Fibroblast of the aortic adventitia (primary cell): ENCODE measurements at regions not wholly inside any gene's neighbourhood (a gene's known extent, or its start where the extent isn't known, plus 50 kb on each side); places are given as distances from the start of the nearest gene placed in this dataset.
"Not testable (repeated sequence)": the region's sequence is repeated elsewhere in the genome, so short reads cannot be mapped to it uniquely, and the experiment has no call there.

ENCODE experiments used
- DNase-seq: peaks from one replicate; pipeline ENCODE4 v3.0.0-alpha.2; 2010; ENCODE audit warnings: low read depth
- H3K4me3 ChIP-seq: 2 replicates; pipeline ENCODE4 v1.5.1; 2011; ENCODE audit warnings: low read depth, mild to moderate bottlenecking, control low read depth, low read length, moderate library complexity
- TF ChIP-seq, protein P1 (sequence below): IDR thresholded peaks from 2 replicates; pipeline ENCODE4 v1.5.1; 2011; ENCODE audit warnings: mild to moderate bottlenecking, low read length, control low read depth, inconsistent platforms; ENCODE audit not compliant: insufficient read depth

DNA sequence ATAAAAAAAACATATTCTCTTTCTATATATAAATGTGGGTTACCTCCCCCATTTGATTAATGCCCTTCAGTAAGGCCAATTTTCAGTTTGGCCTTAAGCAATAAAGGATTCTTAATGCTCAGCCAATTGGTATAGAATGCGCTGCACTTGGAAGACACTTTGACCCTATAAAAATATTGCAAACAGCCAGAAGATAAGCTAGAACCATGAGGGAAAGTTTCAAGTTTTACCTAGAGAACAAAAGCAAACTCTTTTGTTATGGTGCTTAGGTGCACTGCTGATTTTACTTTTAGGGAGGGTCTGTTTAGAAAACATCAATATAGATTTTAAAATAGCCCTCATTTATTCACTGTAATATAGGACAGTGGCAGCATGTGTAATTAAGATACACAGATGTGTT, 251.6 kb upstream of the SLC16A7 start:
- no peak for DNase-seq
- H3K4me3 ChIP-seq: no peak overlapping the region
- TF ChIP-seq, protein P1, sequence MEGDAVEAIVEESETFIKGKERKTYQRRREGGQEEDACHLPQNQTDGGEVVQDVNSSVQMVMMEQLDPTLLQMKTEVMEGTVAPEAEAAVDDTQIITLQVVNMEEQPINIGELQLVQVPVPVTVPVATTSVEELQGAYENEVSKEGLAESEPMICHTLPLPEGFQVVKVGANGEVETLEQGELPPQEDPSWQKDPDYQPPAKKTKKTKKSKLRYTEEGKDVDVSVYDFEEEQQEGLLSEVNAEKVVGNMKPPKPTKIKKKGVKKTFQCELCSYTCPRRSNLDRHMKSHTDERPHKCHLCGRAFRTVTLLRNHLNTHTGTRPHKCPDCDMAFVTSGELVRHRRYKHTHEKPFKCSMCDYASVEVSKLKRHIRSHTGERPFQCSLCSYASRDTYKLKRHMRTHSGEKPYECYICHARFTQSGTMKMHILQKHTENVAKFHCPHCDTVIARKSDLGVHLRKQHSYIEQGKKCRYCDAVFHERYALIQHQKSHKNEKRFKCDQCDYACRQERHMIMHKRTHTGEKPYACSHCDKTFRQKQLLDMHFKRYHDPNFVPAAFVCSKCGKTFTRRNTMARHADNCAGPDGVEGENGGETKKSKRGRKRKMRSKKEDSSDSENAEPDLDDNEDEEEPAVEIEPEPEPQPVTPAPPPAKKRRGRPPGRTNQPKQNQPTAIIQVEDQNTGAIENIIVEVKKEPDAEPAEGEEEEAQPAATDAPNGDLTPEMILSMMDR: no peak

DNA sequence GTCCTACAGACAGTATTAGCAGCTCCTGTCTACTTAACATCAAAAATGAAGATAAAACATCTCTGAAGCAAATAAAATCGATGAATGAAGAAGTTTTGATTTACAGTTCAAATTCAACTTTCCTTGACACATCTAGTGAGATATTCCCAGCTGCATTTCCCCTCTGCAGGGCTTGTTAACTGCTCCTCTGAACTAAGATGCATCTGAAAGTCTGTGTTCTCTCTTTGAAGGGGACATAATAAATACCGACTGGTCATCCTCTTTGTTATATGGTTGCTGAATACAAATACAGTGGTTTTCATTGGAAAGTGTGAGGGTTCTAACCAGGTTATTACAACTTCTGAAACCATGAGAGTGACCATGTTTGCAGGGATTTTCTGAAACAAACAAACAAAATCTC, 266.4 kb upstream of the SLC16A7 start:
- no peak for DNase-seq
- no peak overlapping the region for H3K4me3 ChIP-seq
- TF ChIP-seq, protein P1: no peak

DNA sequence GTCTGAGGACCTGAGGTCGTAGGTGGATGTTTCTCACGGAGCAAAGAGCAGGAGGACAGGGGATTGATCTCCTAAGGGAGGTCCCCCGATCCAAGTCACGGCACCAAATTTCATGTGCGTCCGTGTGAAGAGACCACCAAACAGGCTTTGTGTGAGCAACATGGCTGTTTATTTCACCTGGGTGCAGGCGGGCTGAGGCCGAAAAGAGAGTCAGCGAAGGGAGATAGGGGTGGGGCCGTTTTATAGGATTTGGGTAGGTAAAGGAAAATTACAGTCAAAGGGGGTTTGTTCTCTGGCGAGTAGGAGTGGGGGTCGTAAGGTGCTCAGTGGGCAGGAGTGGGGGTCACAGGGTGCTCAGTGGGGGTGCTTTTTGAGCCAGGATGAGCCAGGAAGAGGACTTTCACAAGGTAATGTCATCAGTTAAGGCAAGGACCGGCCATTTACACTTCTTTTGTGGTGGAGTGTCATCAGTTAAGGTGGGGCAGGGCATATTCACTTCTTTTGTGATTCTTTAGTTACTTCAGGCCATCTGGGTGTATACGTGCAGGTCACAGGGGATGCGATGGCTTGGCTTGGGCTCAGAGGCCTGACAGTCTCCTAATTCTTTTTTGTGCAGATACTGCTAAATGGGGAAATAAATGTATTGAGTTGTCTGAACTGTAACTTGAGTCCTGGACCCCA, 267.3 kb upstream of the SLC16A7 start:
- DNase-seq: not testable (repeated sequence)

DNA sequence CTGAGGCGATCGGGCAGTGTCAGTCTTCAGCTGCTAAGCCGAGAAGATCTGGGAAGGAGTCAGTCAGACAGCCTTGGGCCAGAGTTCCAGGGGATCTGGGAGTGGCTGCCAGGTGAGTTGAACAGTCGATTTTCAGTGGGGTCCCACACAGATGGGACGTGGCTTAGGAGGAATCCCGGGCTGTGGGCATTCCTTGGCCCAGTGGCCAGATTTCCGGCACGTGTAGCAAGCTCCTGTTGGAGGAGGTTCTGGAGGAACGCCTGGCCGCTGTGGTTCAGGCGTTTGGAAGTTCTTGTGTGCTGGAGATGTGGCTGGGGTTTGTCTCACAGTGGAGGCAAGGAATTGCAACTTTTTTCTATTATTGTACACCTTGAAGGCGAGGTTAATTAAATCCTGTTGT, 269.4 kb upstream of the SLC16A7 start:
- H3K4me3 ChIP-seq, DNase-seq: not testable (repeated sequence)

More for the DNA sequence above, 267.3 kb upstream of the SLC16A7 start:
- not testable (repeated sequence) for H3K4me3 ChIP-seq

DNA sequence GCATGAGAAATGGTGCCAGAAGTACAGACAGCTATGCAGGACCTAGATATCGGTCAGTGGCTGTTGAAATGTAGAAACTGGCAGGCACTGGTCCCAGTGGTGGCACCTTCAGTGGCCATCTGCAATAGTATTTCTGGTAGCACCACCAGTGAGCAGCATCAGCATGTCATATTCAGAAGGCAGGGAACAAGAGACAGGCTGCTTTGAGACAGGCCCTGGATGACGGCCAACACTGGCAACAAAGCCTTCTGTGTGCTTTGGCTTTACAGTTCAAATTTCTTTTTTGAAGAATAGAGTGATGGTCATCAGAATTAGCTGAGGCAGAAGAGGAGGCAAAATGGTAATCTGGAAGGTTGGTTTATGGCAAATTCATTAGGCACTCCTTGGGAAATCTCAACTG, 273.4 kb upstream of the SLC16A7 start:
- no peak for DNase-seq
- TF ChIP-seq, protein P1: no peak
- H3K4me3 ChIP-seq: no peak overlapping the region

DNA sequence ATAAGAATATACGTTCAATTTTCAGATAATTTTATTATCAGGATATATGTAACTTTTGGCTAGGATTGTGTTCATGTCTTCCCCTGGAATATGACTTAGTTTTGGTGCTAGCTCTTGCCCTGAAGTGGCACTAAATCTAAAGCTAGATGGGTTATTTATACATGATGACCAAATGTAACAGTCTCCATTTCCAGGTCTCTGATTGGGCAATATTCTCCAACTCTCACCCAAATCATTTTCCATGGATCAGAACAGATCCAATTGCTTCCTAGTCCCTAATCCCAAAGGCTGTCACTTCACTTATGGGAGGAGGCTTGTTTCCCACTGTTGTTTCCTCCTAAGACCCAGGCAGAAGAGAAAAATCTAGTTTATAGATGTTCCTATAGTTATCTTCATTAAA, 274.6 kb upstream of the SLC16A7 start:
- DNase-seq: no peak
- no peak overlapping the region for H3K4me3 ChIP-seq
- TF ChIP-seq, protein P1: no peak

DNA sequence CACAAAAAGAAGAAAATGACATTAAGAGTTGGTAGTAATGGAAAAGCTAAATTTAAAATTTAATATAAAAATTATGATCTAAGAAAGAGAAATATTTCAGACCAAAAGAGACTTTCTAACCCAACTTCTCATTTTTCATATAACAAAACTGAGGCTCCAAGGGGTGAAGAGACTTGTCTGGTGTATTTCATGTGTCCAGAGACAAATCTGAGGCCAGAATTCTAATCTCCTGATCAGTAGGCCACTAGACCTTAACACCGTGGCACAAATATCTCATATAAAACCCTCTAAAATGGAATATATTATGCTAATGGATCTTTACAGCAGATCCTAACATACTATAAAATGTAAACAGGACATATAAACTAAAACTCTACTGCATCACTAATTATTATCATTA, 275.7 kb upstream of the SLC16A7 start:
- TF ChIP-seq, protein P1: no peak
- DNase-seq: no peak
- H3K4me3 ChIP-seq: no peak overlapping the region

DNA sequence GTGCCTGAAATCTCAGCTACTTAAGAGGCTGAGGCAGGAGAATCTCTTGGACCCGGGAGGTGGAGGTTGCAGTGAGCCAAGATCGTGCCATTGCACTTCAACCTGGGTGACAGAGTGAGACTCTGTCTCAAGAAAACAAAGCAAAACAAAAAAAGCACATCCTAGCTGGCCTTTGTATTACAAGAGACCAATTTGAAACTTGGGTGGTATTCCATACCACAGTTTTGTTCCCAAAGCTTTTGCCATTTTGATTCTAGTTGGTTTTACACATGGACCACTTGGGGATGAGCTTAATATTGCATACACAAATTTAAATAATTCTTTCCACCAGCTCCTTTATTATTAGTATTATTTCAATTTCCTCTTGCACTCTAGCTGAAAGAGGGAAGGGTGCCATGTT, 276.9 kb upstream of the SLC16A7 start:
- no peak overlapping the region for H3K4me3 ChIP-seq
- TF ChIP-seq, protein P1: no peak
- DNase-seq: no peak
